HAP-1 (cell line): ENCODE measurements at regions not wholly inside any gene's neighbourhood (a gene's known extent, or its start where the extent isn't known, plus 50 kb on each side); places are given as distances from the start of the nearest gene placed in this dataset.

Experiments used
- DNase-seq, 2 experiments: peaks; one replicate each; pipeline ENCODE4 v3.0.0-alpha.2; 2016 to 2020; ENCODE audit warnings: low spot score in 2 of 2
- H3K27me3 ChIP-seq: fragments of 250-450 bp; sonication (Bioruptor Pico); 2 replicates; pipeline ENCODE4 v1.5.1; 2020; ENCODE audit warnings: low read depth, mild to moderate bottlenecking, moderate library complexity
- H3K36me3 ChIP-seq: fragments of 250-450 bp; sonication (Bioruptor Pico); replicated peaks from 2 replicates; pipeline ENCODE4 v1.5.1; 2020; ENCODE audit warnings: mild to moderate bottlenecking
- H3K4me1 ChIP-seq: fragments of 250-450 bp; sonication (Bioruptor Pico); 2 replicates; pipeline ENCODE4 v1.5.1; 2020; ENCODE audit warnings: mild to moderate bottlenecking
- H3K4me3 ChIP-seq: fragments of 250-450 bp; sonication (Bioruptor Pico); 2 replicates; pipeline ENCODE4 v1.5.1; 2020; ENCODE audit warnings: mild to moderate bottlenecking, moderate library complexity
- H3K9me3 ChIP-seq: fragments of 250-450 bp; sonication (Bioruptor Pico); 2 replicates; pipeline ENCODE4 v1.5.1; 2020; ENCODE audit warnings: mild to moderate bottlenecking, moderate library complexity
- in situ Hi-C: fragments of 300-500 bp; cut with MboI; formaldehyde crosslinking; loops from 3 replicates; pipeline ENCODE4 v1.14.3; 2020; ENCODE audit warnings: low sequenced_read_pairs, inconsistent platforms, mixed read lengths

GRCh38 chr5:11997942-11998341, 93.7 kb upstream of the CTNND2 start:
- in situ Hi-C loops: no loop called here
- H3K4me1 ChIP-seq: no peaks in the 10 kb centered on the region
- H3K4me3 ChIP-seq: no peak overlapping the region
- no peak for DNase-seq
- H3K27me3 ChIP-seq: no peaks in the 10 kb centered on the region
- no peaks in the 10 kb centered on the region for H3K36me3 ChIP-seq
- H3K9me3 ChIP-seq: no peaks in the 10 kb centered on the region

GRCh38 chr5:11992518-11992917, 88.3 kb upstream of the CTNND2 start:
- in situ Hi-C loops: no loop called here
- Histone ChIP-seq H3K27me3 (no peaks in the 10 kb centered on the region), H3K4me3 (no peak overlapping the region), H3K4me1 (no peaks in the 10 kb centered on the region), H3K9me3 (no peaks in the 10 kb centered on the region), H3K36me3 (no peaks in the 10 kb centered on the region)
- no peak for DNase-seq

- in situ Hi-C loops: no loop called here
- Histone ChIP-seq H3K4me3 (no peak overlapping the region), H3K9me3 (no peaks in the 10 kb centered on the region), H3K36me3 (no peaks in the 10 kb centered on the region), H3K27me3 (no peaks in the 10 kb centered on the region), H3K4me1 (no peaks in the 10 kb centered on the region)
- no peak for DNase-seq
Measured at GRCh38 chr5:11985993-11986392, 81.7 kb upstream of the CTNND2 start.

GRCh38 chr5:11984196-11984595, 80.0 kb upstream of the CTNND2 start:
- H3K27me3 ChIP-seq: no peaks in the 10 kb centered on the region
- no peak for DNase-seq
- no peak overlapping the region for H3K4me3 ChIP-seq
- in situ Hi-C loops: no loop called here
- H3K4me1 ChIP-seq: no peaks in the 10 kb centered on the region
- no peaks in the 10 kb centered on the region for H3K36me3 ChIP-seq
- H3K9me3 ChIP-seq: no peaks in the 10 kb centered on the region

GRCh38 chr5:11981986-11982385, 77.7 kb upstream of the CTNND2 start:
- Histone ChIP-seq H3K36me3 (no peaks in the 10 kb centered on the region), H3K4me3 (no peak overlapping the region), H3K27me3 (no peaks in the 10 kb centered on the region), H3K4me1 (no peaks in the 10 kb centered on the region), H3K9me3 (no peaks in the 10 kb centered on the region)
- in situ Hi-C loops: no loop called here
- DNase-seq: no peak

GRCh38 chr5:11977904-11978303, 73.7 kb upstream of the CTNND2 start:
- in situ Hi-C loops: no loop called here
- no peaks in the 10 kb centered on the region for H3K4me1 ChIP-seq
- no peaks in the 10 kb centered on the region for H3K36me3 ChIP-seq
- no peak overlapping the region for H3K4me3 ChIP-seq
- no peak for DNase-seq
- no peaks in the 10 kb centered on the region for H3K27me3 ChIP-seq
- no peaks in the 10 kb centered on the region for H3K9me3 ChIP-seq

GRCh38 chr5:11973469-11973868, 69.2 kb upstream of the CTNND2 start:
- DNase-seq: no peak

GRCh38 chr5:11963227-11963626, 59.0 kb upstream of the CTNND2 start:
- in situ Hi-C loops: no loop called here
- Histone ChIP-seq H3K4me3 (no peak overlapping the region), H3K36me3 (no peaks in the 10 kb centered on the region), H3K4me1 (no peaks in the 10 kb centered on the region), H3K9me3 (no peaks in the 10 kb centered on the region; the same call in 1 of the 2 replicates), H3K27me3 (no peaks in the 10 kb centered on the region)
- no peak for DNase-seq

More at GRCh38 chr5:11973469-11973868, 69.2 kb upstream of the CTNND2 start:
- H3K4me3 ChIP-seq: no peak overlapping the region
- in situ Hi-C loops: no loop called here
- H3K36me3 ChIP-seq: no peaks in the 10 kb centered on the region
- no peaks in the 10 kb centered on the region for H3K27me3 ChIP-seq
- no peaks in the 10 kb centered on the region for H3K4me1 ChIP-seq
- no peaks in the 10 kb centered on the region for H3K9me3 ChIP-seq

- no peaks in the 10 kb centered on the region for H3K36me3 ChIP-seq
- no peaks in the 10 kb centered on the region for H3K4me1 ChIP-seq
- DNase-seq: no peak
- H3K27me3 ChIP-seq: no peaks in the 10 kb centered on the region
- no peak overlapping the region for H3K4me3 ChIP-seq
- in situ Hi-C loops: no loop called here
- H3K9me3 ChIP-seq: no peaks in the 10 kb centered on the region; the same call in 1 of the 2 replicates
Measured at GRCh38 chr5:11962122-11962521, 57.9 kb upstream of the CTNND2 start.

GRCh38 chr5:11958321-11958720, 54.1 kb upstream of the CTNND2 start:
- H3K4me1 ChIP-seq: no peaks in the 10 kb centered on the region
- no peaks in the 10 kb centered on the region for H3K36me3 ChIP-seq
- in situ Hi-C loops: no loop called here
- no peaks in the 10 kb centered on the region for H3K9me3 ChIP-seq
- no peaks in the 10 kb centered on the region for H3K27me3 ChIP-seq
- DNase-seq: no peak
- no peak overlapping the region for H3K4me3 ChIP-seq

GRCh38 chr5:11955331-11955730, 51.1 kb upstream of the CTNND2 start:
- no peak for DNase-seq
- Histone ChIP-seq H3K36me3 (no peaks in the 10 kb centered on the region), H3K27me3 (no peaks in the 10 kb centered on the region), H3K4me3 (no peak overlapping the region), H3K9me3 (no peaks in the 10 kb centered on the region), H3K4me1 (no peaks in the 10 kb centered on the region)
- in situ Hi-C loops: no loop called here
